ENCODE measurements at regions not wholly inside any gene's neighbourhood (a gene's known extent, or its start where the extent isn't known, plus 50 kb on each side); places are given as distances from the start of the nearest gene placed in this dataset.

DNA sequence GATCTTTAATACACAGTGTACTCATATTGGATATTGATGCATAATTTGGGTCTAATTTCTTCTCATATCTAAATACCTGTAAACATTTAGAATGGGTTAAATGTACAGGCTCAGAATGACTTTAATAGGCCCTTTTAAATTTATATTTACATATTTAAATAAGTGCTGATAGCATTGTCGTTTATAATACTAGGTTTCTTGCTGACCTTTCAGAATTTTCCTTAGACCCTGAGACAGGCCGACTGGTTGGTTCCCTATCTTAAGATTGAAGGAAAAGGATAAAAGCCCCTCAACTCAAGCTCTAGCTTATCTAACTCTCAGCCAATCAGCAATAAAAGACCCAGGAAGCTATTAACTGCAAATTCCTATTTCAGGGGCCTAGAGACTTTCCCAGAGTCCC, 67.8 kb upstream of the HNMT start:
- ChIA-PET CTCF (no interaction called here), POLR2A (no interaction called here)
- H3K4me3 ChIP-seq (ENCODE audit: low read depth, low read length): no peak overlapping the region
- TF ChIP-seq, protein P1, sequence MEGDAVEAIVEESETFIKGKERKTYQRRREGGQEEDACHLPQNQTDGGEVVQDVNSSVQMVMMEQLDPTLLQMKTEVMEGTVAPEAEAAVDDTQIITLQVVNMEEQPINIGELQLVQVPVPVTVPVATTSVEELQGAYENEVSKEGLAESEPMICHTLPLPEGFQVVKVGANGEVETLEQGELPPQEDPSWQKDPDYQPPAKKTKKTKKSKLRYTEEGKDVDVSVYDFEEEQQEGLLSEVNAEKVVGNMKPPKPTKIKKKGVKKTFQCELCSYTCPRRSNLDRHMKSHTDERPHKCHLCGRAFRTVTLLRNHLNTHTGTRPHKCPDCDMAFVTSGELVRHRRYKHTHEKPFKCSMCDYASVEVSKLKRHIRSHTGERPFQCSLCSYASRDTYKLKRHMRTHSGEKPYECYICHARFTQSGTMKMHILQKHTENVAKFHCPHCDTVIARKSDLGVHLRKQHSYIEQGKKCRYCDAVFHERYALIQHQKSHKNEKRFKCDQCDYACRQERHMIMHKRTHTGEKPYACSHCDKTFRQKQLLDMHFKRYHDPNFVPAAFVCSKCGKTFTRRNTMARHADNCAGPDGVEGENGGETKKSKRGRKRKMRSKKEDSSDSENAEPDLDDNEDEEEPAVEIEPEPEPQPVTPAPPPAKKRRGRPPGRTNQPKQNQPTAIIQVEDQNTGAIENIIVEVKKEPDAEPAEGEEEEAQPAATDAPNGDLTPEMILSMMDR (IDR thresholded peaks at IDR 0.05; ENCODE audit: low read depth, low read length): no peak
- no peak overlapping the region for H3K27ac ChIP-seq (ENCODE audit: low read depth, low read length)
- H3K9me3 ChIP-seq (ENCODE audit: control insufficient read depth, insufficient read depth, low read length): no peaks in the 10 kb centered on the region
- H3K27me3 ChIP-seq (ENCODE audit: control insufficient read depth, insufficient read depth, low read length): peaks cover 2% of the 10 kb centered on the region
- DNase-seq (ENCODE audit: low read depth, low spot score): no peak

DNA sequence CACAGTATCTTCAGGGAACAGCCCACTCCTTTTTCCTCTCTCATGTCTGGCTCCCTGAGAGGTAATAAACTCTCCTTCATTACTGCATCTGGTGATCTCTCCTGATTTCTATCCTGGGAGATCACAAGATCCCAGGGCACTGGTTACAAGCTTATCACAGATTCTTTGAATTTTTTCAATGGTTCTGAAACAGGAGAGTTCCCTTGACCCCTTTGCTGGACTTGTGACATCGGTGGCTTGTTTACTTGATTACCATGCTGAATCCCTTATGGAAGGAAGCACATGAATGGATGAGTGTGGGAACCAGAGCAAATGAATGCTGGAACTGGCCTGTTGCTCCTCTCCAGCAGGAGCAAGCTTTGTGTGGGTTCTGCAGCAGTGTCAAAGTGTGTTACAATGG, 67.2 kb upstream of the HNMT start:
- CTCF ChIA-PET: no interaction called here
- POLR2A ChIA-PET: no interaction called here
- TF ChIP-seq, protein P1 (IDR thresholded peaks at IDR 0.05; ENCODE audit: low read depth, low read length): no peak
- no peak overlapping the region for H3K27ac ChIP-seq (ENCODE audit: low read depth, low read length)
- no peaks in the 10 kb centered on the region for H3K9me3 ChIP-seq (ENCODE audit: control insufficient read depth, insufficient read depth, low read length)
- peaks cover 2% of the 10 kb centered on the region for H3K27me3 ChIP-seq (ENCODE audit: control insufficient read depth, insufficient read depth, low read length)
- no peak for DNase-seq (ENCODE audit: low read depth, low spot score)
- H3K4me3 ChIP-seq (ENCODE audit: low read depth, low read length): no peak overlapping the region

DNA sequence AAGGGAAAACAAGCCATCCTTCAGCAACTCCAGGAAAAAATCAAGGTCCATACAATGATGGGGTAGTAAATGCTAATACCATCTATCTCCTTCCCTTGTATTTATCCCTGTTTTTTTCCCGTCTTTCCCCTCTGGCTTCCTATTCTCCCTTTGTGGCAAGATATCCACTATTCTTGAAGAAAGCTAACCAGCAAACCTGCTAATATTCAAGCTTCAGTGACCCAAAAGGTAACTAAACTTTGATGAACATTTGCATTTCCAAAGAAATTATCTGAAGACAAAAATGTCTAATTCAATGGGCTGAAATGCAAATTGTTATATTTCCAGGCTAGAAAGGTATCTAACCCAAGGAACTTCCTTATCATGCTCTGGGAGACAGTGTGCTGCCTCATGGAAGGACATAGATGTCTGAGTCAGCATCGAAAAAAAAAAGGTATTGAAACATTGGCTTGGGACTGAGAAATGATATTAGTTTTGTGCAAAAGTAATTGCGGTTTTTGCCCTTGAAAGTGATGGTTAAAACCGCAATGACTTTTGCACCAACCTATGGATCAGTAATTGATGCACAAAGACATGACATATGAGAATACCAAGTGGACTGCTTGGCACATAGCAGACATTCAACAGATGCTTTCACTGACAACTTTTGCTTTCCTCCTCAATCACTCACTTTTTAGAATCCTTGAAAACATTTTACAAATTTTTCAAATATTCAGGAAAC, 63.7 kb upstream of the HNMT start:
- no peaks in the 10 kb centered on the region for H3K9me3 ChIP-seq (ENCODE audit: control insufficient read depth, insufficient read depth, low read length)
- CTCF ChIA-PET: interaction anchor here (0.7 kb wide), 1 partner anchor 886 kb away, joined by 3 read pairs; no protein-coding TSS in a partner anchor
- no peak overlapping the region for H3K27ac ChIP-seq (ENCODE audit: low read depth, low read length)
- H3K4me3 ChIP-seq (ENCODE audit: low read depth, low read length): no peak overlapping the region
- TF ChIP-seq, protein P1 (IDR thresholded peaks at IDR 0.05; ENCODE audit: low read depth, low read length): no peak
- H3K27me3 ChIP-seq (ENCODE audit: control insufficient read depth, insufficient read depth, low read length): no peaks in the 10 kb centered on the region
- POLR2A ChIA-PET: no interaction called here
- DNase-seq (ENCODE audit: low read depth, low spot score): no peak

DNA sequence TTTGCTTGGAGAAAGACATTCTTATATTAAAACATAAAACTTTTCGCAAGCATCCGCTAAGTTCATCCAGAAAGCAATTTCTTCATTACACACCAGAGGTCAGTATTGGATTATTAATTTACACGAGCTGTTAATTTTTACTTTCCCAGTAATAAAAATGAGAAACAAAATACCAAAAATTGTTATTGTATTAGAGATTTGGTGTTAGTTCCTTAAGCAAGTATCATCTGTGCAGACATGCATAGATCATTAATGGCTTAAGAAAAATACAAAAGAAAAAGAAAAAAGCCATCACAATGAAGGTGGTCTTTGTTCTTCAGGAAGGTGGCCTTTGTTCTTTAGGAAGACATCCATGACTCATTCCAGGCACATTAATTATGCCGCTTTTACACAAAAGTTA, 53.6 kb upstream of the HNMT start:
- Histone ChIP-seq H3K27me3 (ENCODE audit: control insufficient read depth, insufficient read depth, low read length) (no peaks in the 10 kb centered on the region), H3K27ac (ENCODE audit: low read depth, low read length) (no peak overlapping the region), H3K4me3 (ENCODE audit: low read depth, low read length) (no peak overlapping the region), H3K9me3 (ENCODE audit: control insufficient read depth, insufficient read depth, low read length) (no peaks in the 10 kb centered on the region)
- TF ChIP-seq, protein P1 (IDR thresholded peaks at IDR 0.05; ENCODE audit: low read depth, low read length): peak; percentile 58
- ChIA-PET POLR2A (interaction anchor here (1.7 kb wide), 1 partner anchor 180 kb away, joined by 9 read pairs; no protein-coding TSS in a partner anchor), CTCF (interaction anchor here (0.6 to 7.4 kb wide), 12 partner anchors 17 to 916 kb away, joined by 3 to 124 read pairs (median 4); no protein-coding TSS in a partner anchor)
- DNase-seq (ENCODE audit: low read depth, low spot score): no peak

DNA sequence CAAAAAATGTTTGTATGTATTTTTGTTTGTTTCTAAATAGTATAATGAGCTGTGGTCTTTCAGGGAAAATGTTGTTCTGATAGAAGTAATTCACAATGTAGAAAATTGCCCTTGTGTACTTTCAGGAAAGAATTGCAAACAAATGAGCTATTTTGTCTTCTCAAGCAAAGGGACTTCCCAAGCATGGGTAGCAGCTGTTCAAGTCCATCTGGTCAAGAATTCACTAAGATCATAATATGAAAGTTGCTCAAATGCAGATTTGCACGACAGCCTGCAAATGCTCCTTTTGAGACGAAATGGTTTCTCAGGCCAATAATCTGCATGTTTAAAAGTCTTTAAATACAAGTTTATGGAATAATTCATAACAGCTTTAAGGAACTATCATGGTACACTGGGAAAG, 51.9 kb upstream of the HNMT start:
- TF ChIP-seq, protein P1 (IDR thresholded peaks at IDR 0.05; ENCODE audit: low read depth, low read length): no peak
- no peak overlapping the region for H3K27ac ChIP-seq (ENCODE audit: low read depth, low read length)
- no peak for DNase-seq (ENCODE audit: low read depth, low spot score)
- ChIA-PET POLR2A (no interaction called here), CTCF (interaction anchor here (0.8 to 7.4 kb wide), 12 partner anchors 10 to 917 kb away, joined by 3 to 124 read pairs (median 4); partner anchors contain the start of gene HNMT)
- H3K27me3 ChIP-seq (ENCODE audit: control insufficient read depth, insufficient read depth, low read length): no peaks in the 10 kb centered on the region
- H3K4me3 ChIP-seq (ENCODE audit: low read depth, low read length): no peak overlapping the region
- no peaks in the 10 kb centered on the region for H3K9me3 ChIP-seq (ENCODE audit: control insufficient read depth, insufficient read depth, low read length)

Data from AG04450 (cell line).